Glutamatergic neuron (in vitro differentiated cells): ENCODE measurements at regions not wholly inside any gene's neighbourhood (a gene's known extent, or its start where the extent isn't known, plus 50 kb on each side); places are given as distances from the start of the nearest gene placed in this dataset.

ENCODE experiments used
- DNase-seq: peaks from one replicate; pipeline ENCODE4 v3.0.0; 2022
- H3K27ac Mint-ChIP-seq: one replicate; pipeline ENCODE4 v1.8.0; 2020; ENCODE audit warnings: mild to moderate bottlenecking, mixed read lengths, inconsistent platforms; ENCODE audit not compliant: unreplicated experiment
- H3K27me3 Mint-ChIP-seq: one replicate; pipeline ENCODE4 v1.8.0; 2020; ENCODE audit warnings: mild to moderate bottlenecking, moderate library complexity, mixed read lengths, inconsistent platforms; ENCODE audit not compliant: unreplicated experiment
- H3K36me3 Mint-ChIP-seq: one replicate; pipeline ENCODE4 v1.8.0; 2020; ENCODE audit warnings: mild to moderate bottlenecking, mixed read lengths, inconsistent platforms; ENCODE audit not compliant: unreplicated experiment
- H3K4me1 Mint-ChIP-seq: one replicate; pipeline ENCODE4 v1.8.0; 2020; ENCODE audit warnings: mild to moderate bottlenecking, low read depth, mixed read lengths, inconsistent platforms; ENCODE audit not compliant: unreplicated experiment
- H3K4me3 Mint-ChIP-seq: one replicate; pipeline ENCODE4 v1.8.0; 2020; ENCODE audit warnings: mild to moderate bottlenecking, mixed read lengths, inconsistent platforms; ENCODE audit not compliant: unreplicated experiment
- H3K9me3 Mint-ChIP-seq: one replicate; pipeline ENCODE4 v1.8.0; 2020; ENCODE audit warnings: mild to moderate bottlenecking, moderate library complexity, mixed read lengths, inconsistent platforms; ENCODE audit not compliant: unreplicated experiment
- TF ChIP-seq, protein P1 (sequence below): fragments of 200-600 bp; sonication (generic); IDR thresholded peaks from one replicate; pipeline ENCODE4 v1.5.0; 2021; ENCODE audit not compliant: partially characterized antibody, unreplicated experiment

DNA sequence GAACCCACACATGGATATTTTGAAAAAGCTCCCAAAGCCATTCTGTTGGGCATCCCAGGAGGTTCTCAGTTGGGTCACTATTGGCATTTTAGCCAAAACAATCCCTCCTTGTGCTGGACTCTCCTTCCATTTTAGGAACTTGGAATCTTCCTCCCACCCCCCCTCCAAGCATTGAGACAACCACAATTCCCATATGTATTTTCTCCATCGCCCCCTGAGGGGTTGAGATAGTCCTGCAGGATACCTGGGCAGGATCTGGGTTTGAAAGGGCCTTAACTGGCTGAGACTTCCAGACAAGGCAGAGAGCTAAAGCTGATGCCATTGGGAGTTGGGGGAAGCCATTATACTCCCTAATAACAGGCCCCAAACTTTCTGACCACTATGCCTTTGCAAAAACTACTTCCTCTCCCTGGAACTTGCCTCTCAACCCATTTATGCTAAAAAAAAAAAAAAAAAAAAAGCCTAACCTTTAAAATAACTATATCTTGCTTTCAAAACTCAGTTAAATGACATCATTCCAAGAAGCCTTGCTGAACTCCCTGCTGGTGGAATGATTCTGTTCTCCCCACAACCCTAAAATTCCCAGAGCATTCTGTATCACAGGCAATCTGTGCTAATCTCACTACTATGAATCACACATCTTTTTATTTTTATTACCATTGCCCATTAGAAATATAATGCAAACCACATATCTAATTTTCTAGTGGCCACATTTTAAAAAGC, 77.5 kb upstream of the PDE1C start:
- TF ChIP-seq, protein P1, sequence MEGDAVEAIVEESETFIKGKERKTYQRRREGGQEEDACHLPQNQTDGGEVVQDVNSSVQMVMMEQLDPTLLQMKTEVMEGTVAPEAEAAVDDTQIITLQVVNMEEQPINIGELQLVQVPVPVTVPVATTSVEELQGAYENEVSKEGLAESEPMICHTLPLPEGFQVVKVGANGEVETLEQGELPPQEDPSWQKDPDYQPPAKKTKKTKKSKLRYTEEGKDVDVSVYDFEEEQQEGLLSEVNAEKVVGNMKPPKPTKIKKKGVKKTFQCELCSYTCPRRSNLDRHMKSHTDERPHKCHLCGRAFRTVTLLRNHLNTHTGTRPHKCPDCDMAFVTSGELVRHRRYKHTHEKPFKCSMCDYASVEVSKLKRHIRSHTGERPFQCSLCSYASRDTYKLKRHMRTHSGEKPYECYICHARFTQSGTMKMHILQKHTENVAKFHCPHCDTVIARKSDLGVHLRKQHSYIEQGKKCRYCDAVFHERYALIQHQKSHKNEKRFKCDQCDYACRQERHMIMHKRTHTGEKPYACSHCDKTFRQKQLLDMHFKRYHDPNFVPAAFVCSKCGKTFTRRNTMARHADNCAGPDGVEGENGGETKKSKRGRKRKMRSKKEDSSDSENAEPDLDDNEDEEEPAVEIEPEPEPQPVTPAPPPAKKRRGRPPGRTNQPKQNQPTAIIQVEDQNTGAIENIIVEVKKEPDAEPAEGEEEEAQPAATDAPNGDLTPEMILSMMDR = no peak
- no peak for DNase-seq
- no peak overlapping the region for H3K27ac Mint-ChIP-seq
- peaks cover 5% of the 10 kb centered on the region for H3K9me3 Mint-ChIP-seq
- H3K4me1 Mint-ChIP-seq = peaks cover 27% of the 10 kb centered on the region
- peaks cover 2% of the 10 kb centered on the region for H3K27me3 Mint-ChIP-seq
- no peaks in the 10 kb centered on the region for H3K36me3 Mint-ChIP-seq
- no peak overlapping the region for H3K4me3 Mint-ChIP-seq

DNA sequence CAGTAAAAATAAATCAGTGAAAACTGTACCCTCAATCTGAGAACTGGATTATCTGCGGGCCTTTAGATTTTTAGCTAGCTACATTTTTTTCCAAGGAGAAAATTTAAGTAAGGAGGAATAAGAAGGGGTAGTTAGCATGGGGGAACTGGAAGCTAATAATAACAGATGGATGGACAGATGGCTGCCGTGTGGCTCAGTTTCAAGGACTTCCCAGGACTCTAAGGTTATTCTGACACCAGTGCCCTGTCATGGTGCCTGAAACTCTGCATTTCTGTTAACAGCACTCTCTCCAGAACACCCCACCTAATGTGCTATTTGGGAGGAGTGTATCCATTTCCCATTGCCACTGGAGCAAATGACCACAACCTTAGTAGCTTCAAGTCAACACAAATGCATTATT, 75.7 kb upstream of the PDE1C start:
- H3K4me1 Mint-ChIP-seq = peaks cover 21% of the 10 kb centered on the region
- no peak for DNase-seq
- peaks cover 5% of the 10 kb centered on the region for H3K9me3 Mint-ChIP-seq
- no peaks in the 10 kb centered on the region for H3K36me3 Mint-ChIP-seq
- peaks cover 2% of the 10 kb centered on the region for H3K27me3 Mint-ChIP-seq
- TF ChIP-seq, protein P1 = no peak
- H3K27ac Mint-ChIP-seq = peak overlapping the region; percentile 75
- no peak overlapping the region for H3K4me3 Mint-ChIP-seq

DNA sequence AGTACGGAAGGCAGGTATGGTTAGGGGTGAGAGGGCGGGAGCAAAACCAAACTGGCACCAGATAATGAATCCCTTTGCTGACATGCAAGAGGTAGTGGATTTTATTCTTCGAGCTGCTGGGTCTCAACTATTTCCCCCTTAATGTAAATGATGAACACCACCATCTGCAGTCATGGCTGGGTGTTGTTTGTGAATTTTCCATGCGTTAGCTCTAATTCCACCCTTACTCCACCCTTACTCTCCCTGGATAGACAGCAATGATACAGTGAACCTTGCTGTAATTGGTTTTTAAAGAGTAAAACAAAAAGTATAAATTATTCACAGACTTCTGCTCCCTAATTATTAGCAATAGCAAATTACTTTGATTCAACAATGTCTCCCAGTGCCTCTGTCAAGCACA, 74.5 kb upstream of the PDE1C start:
- DNase-seq = no peak
- no peaks in the 10 kb centered on the region for H3K27me3 Mint-ChIP-seq
- H3K4me1 Mint-ChIP-seq = peaks cover 21% of the 10 kb centered on the region
- no peak overlapping the region for H3K4me3 Mint-ChIP-seq
- TF ChIP-seq, protein P1 = no peak
- H3K9me3 Mint-ChIP-seq = peaks cover 5% of the 10 kb centered on the region
- H3K27ac Mint-ChIP-seq = peak overlapping the region; percentile 64
- H3K36me3 Mint-ChIP-seq = no peaks in the 10 kb centered on the region

DNA sequence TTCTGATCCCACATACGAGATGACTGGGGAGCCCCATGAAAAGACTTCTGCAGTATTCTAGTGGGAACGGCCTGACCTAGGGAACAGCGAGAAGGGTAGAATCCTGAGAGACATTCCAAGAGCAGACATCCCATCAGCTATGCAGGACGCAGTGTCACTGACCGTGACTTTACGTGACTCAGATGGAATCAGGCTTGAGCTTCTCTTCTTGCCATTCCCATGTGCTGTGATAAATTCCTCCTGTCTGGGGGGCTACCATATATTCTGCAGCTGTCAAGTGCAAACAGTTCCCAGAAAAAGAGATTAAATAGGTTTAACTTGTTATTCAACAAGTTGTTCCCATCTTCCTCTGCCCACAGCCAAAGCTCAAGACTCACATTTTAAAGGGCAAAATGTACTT, 73.1 kb upstream of the PDE1C start:
- no peak overlapping the region for H3K4me3 Mint-ChIP-seq
- TF ChIP-seq, protein P1 = no peak
- no peaks in the 10 kb centered on the region for H3K27me3 Mint-ChIP-seq
- H3K9me3 Mint-ChIP-seq = peaks cover 5% of the 10 kb centered on the region
- H3K4me1 Mint-ChIP-seq = peaks cover 21% of the 10 kb centered on the region
- H3K36me3 Mint-ChIP-seq = no peaks in the 10 kb centered on the region
- no peak for DNase-seq
- H3K27ac Mint-ChIP-seq = no peak overlapping the region

DNA sequence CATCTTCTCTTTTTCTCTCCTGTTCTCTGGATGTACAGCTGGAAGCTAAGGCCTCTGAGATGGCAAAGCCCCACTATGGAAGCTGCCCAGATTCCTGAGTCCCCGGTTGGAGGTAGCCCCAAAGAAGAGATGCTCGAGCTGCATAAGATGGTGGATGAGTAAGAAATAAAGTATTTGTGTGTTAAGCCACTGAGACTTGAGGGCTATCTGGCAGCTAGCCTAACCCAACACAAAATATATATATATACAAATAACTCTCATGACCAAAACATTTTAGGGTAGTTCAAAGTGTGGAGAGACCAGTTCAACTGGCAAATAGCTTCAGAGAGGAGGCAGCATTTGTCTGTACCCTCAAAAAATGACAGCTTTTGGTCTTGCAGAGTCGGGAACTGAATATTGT, 72.4 kb upstream of the PDE1C start:
- no peak overlapping the region for H3K4me3 Mint-ChIP-seq
- peaks cover 19% of the 10 kb centered on the region for H3K4me1 Mint-ChIP-seq
- no peaks in the 10 kb centered on the region for H3K27me3 Mint-ChIP-seq
- no peak overlapping the region for H3K27ac Mint-ChIP-seq
- H3K9me3 Mint-ChIP-seq = peaks cover 5% of the 10 kb centered on the region
- TF ChIP-seq, protein P1 = no peak
- H3K36me3 Mint-ChIP-seq = no peaks in the 10 kb centered on the region
- no peak for DNase-seq
